ENCODE measurements at regions not wholly inside any gene's neighbourhood (a gene's known extent, or its start where the extent isn't known, plus 50 kb on each side); places are given as distances from the start of the nearest gene placed in this dataset.

DNA sequence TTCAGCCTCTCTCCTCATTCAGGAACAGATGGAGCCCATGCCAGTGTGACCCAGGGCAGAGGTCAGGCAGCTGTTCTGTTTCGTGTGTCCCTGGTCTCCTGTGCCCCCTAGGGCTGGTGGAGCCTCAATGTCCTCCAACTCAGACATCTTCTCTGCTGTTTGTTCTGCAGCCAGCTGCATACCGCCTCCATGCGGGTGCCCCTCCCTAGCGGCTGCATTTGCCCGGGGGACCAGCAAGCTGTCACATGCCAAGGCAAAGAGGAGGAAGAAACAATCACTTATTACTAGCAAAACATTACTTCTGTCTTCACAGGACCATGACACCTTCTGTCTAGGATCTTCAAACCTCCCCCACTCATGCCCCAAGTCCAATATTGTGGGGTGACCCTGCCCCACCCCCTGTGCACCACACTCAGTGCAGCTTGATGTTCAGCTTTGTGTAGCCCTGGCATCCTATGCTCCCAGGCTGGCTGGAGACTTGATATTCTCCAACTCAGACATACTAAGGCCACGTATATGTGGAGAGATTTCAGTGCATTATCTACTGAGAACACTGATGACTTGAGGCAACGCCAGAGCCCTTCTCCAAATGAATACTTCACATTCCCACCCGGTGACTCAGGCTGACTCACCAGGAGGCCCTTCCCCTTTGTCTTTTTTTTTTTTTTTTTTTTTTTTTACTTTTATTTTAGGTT lies 188.9 kb downstream of the SKIDA1 start:
- no peak for TF ChIP-seq CTCF (IDR thresholded peaks at IDR 0.05; ENCODE audit: control extremely low read depth, extremely low read depth)
- WGBS, 2 donors, result 45 to 55% methylated on average over 8 of the region's 8 CpGs
- Histone ChIP-seq H3K9me3 (ENCODE audit: control insufficient read depth in 4 of 4, insufficient read depth in 3 of 4, low read length in 3 of 4) (no peaks in the 10 kb centered on the region), H3K9ac (ENCODE audit: insufficient read depth in 1 of 2, low read length in 2 of 2) (no peak overlapping the region), H3K27ac (ENCODE audit: low read depth in 1 of 2, low read length in 1 of 2) (peak overlapping the region; percentile 35 to 83), H3K36me3 (ENCODE audit: control insufficient read depth in 4 of 4, insufficient read depth in 4 of 4, low read length in 4 of 4) (no peaks in the 10 kb centered on the region), H3K4me1 (ENCODE audit: control insufficient read depth in 5 of 5, insufficient read depth in 5 of 5, low read length in 5 of 5) (peaks cover 0 to 6% (median 4%) of the 10 kb centered on the region in 5 donors), H3K27me3 (ENCODE audit: control insufficient read depth in 3 of 3, insufficient read depth in 3 of 3, low read length in 2 of 3) (no peaks in the 10 kb centered on the region), H3K4me3 (no peak overlapping the region)
- DNase-seq, result peak; percentile 54 to 63 (median 60)
- peak; percentile 74 for ATAC-seq (ENCODE audit: insufficient read depth, low FRiP score)

- 65 to 81% methylated on average over 14 of the region's 14 CpGs for WGBS, 2 donors
- Histone ChIP-seq H3K27ac (ENCODE audit: low read depth in 1 of 2, low read length in 1 of 2) (peak overlapping the region; percentile 70 to 75), H3K36me3 (ENCODE audit: control insufficient read depth in 4 of 4, insufficient read depth in 4 of 4, low read length in 4 of 4) (no peaks in the 10 kb centered on the region), H3K4me1 (ENCODE audit: control insufficient read depth in 5 of 5, insufficient read depth in 5 of 5, low read length in 5 of 5) (peaks cover 0 to 8% (median 4%) of the 10 kb centered on the region in 5 donors), H3K9ac (ENCODE audit: insufficient read depth in 1 of 2, low read length in 2 of 2) (no peak overlapping the region), H3K4me3 (no peak overlapping the region), H3K9me3 (ENCODE audit: control insufficient read depth in 4 of 4, insufficient read depth in 3 of 4, low read length in 3 of 4) (no peaks in the 10 kb centered on the region), H3K27me3 (ENCODE audit: control insufficient read depth in 3 of 3, insufficient read depth in 3 of 3, low read length in 2 of 3) (no peaks in the 10 kb centered on the region)
- ATAC-seq (ENCODE audit: insufficient read depth, low FRiP score) (peak; percentile 53), DNase-seq (no peak)
- TF ChIP-seq CTCF (IDR thresholded peaks at IDR 0.05; ENCODE audit: control extremely low read depth, extremely low read depth), result no peak
Observed at GRCh38 chr10:21334891-21335696, 190.4 kb downstream of the SKIDA1 start.

GRCh38 chr10:21330628-21331020 lies 194.9 kb downstream of the SKIDA1 start:
- ATAC-seq (ENCODE audit: insufficient read depth, low FRiP score) (peak; percentile 29), DNase-seq (peak in 2 of 3 donors; percentile 43 to 68)
- peaks cover 0 to 4% (median 0%) of the 10 kb centered on the region in 5 donors for H3K4me1 ChIP-seq (ENCODE audit: control insufficient read depth in 5 of 5, insufficient read depth in 5 of 5, low read length in 5 of 5)
- H3K9ac ChIP-seq (ENCODE audit: insufficient read depth in 1 of 2, low read length in 2 of 2), result no peak overlapping the region
- no peaks in the 10 kb centered on the region for H3K27me3 ChIP-seq (ENCODE audit: control insufficient read depth in 3 of 3, insufficient read depth in 3 of 3, low read length in 2 of 3)
- no peaks in the 10 kb centered on the region for H3K36me3 ChIP-seq (ENCODE audit: control insufficient read depth in 4 of 4, insufficient read depth in 4 of 4, low read length in 4 of 4)
- WGBS, 2 donors, result 44 to 63% methylated on average over 6 of the region's 6 CpGs
- H3K4me3 ChIP-seq, result no peak overlapping the region
- no peak for TF ChIP-seq CTCF (IDR thresholded peaks at IDR 0.05; ENCODE audit: control extremely low read depth, extremely low read depth)
- peak overlapping the region in 1 of 2 donors; percentile 49 for H3K27ac ChIP-seq (ENCODE audit: low read depth in 1 of 2, low read length in 1 of 2)
- H3K9me3 ChIP-seq (ENCODE audit: control insufficient read depth in 4 of 4, insufficient read depth in 3 of 4, low read length in 3 of 4), result no peaks in the 10 kb centered on the region

All from lung (tissue), 11 donors.